CD4-positive, alpha-beta T cell (primary cell): ENCODE measurements at regions not wholly inside any gene's neighbourhood (a gene's known extent, or its start where the extent isn't known, plus 50 kb on each side); places are given as distances from the start of the nearest gene placed in this dataset.

Experiments used
- ATAC-seq: fragments of 200-7000 bp; cut with Tn5 transposase; one replicate; pipeline ENCODE4 v1.10.0; 2022; ENCODE audit warnings: mild to moderate bottlenecking; ENCODE audit not compliant: poor library complexity
- CTCF ChIA-PET: fragments of 350-600 bp; sonication (Branson Sonifier 250); formaldehyde crosslinking; loops from one replicate; lab custom pipeline; 2021; ENCODE audit warnings: antibody characterized with exemption, inconsistent platforms; lab: Charles Lee
- POLR2A ChIA-PET: fragments of 350-600 bp; sonication (Branson Sonifier 250); formaldehyde crosslinking; loops from one replicate; lab custom pipeline; 2021; ENCODE audit warnings: antibody characterized with exemption, inconsistent platforms; lab: Charles Lee
- DNase-seq, 14 experiments: peaks; one replicate each; pipeline ENCODE4 v3.0.0-alpha.2; 2013 to 2020; ENCODE audit warnings: mixed read lengths in 2 of 14
- H3K27ac ChIP-seq, 2 donors: one replicate each; pipeline versions ENCODE4 v1.5.1 to v1.7.0; 2013; ENCODE audit warnings: low read length in 2 of 2, low read depth in 1 of 2, mild to moderate bottlenecking in 1 of 2
- H3K27me3 ChIP-seq, 2 experiments: 1 replicate in 1 of 2; 2 replicates in 1 of 2; pipeline versions ENCODE4 v1.6.1 to v1.7.0; 2013; ENCODE audit warnings: low read length in 2 of 2, control low read depth in 1 of 2, mild to moderate bottlenecking in 1 of 2, moderate library complexity in 1 of 2; ENCODE audit not compliant: insufficient read depth in 2 of 2, control insufficient read depth in 1 of 2
- H3K36me3 ChIP-seq: one replicate; pipeline ENCODE4 v1.6.1; 2013; ENCODE audit warnings: low read length, control low read depth; ENCODE audit not compliant: insufficient read depth
- H3K4me1 ChIP-seq: one replicate; pipeline ENCODE4 v1.6.1; 2013; ENCODE audit warnings: low read length, control low read depth; ENCODE audit not compliant: insufficient read depth
- H3K4me3 ChIP-seq: one replicate; pipeline ENCODE4 v1.5.1; 2013; ENCODE audit warnings: mild to moderate bottlenecking, low read length, moderate library complexity
- H3K9me3 ChIP-seq, 2 experiments: 1 replicate in 1 of 2; 2 replicates in 1 of 2; pipeline versions ENCODE4 v1.6.1 to v1.7.0; 2013; ENCODE audit warnings: low read length in 2 of 2, mild to moderate bottlenecking in 2 of 2, control low read depth in 1 of 2, moderate library complexity in 1 of 2; ENCODE audit not compliant: control insufficient read depth in 1 of 2, insufficient read depth in 1 of 2
- H3K27ac Mint-ChIP-seq: one replicate; pipeline ENCODE4 v1.8.0; 2020; ENCODE audit warnings: mixed read lengths
- H3K27me3 Mint-ChIP-seq: one replicate; pipeline ENCODE4 v1.8.0; 2021; ENCODE audit warnings: mixed read lengths
- H3K36me3 Mint-ChIP-seq: one replicate; pipeline ENCODE4 v1.8.0; 2021; ENCODE audit warnings: low read depth, mixed read lengths
- H3K4me1 Mint-ChIP-seq: one replicate; pipeline ENCODE4 v1.8.0; 2021; ENCODE audit warnings: low read depth, mixed read lengths
- H3K4me3 Mint-ChIP-seq: one replicate; pipeline ENCODE4 v1.8.0; 2020; ENCODE audit warnings: mild to moderate bottlenecking, mixed read lengths
- H3K9me3 Mint-ChIP-seq: one replicate; pipeline ENCODE4 v1.8.0; 2020; ENCODE audit warnings: mixed read lengths
- intact Hi-C, 2 experiments: fragments of 100-400 bp; cut with DNase I in 1 of 2; cut with micrococcal nuclease in 1 of 2; formaldehyde crosslinking; loops; one replicate each; pipeline versions ENCODE4 v1.15.1 to v1.9.0; 2023 to 2025; cut with DNase I, micrococcal nuclease
- TF ChIP-seq, protein P1 (sequence below): fragments of 200-600 bp; IDR thresholded peaks from one replicate; pipeline ENCODE4 v1.8.0; 2022; ENCODE audit warnings: antibody characterized with exemption, mild to moderate bottlenecking

DNA sequence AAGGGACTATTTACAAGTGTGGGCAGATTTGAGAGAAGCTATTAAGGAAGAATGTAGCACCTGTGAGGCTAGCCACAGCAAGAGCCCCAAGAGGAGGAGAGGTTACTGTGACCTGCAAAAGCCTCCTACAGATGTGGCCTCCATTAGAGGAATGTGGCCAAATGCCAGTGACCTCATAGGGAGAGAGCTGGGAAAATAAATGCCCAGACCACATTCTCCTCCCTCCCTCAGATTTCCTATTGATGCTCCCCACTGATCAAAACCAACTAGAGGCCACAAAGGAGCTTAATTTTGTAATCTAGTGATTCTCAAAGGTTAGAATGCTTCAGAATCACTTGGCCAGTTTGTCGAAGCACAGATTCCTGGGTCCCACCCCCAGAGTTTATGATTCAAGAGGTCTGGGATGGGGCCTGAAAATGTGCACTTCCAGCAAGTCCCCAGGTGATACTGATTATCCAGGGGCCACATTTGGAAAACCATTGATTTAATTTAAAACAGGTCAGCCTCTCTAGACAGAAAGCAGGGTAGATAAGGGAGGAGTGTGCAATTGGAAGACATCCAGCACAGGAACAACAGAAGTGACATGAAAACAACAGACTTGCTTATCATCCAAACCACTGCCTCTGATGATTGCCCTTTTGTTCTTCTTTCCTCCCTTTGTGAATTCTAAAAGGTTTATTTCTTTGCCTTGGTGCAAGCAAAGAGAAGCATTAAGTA is 61.2 kb upstream of the RBBP8 start:
- POLR2A ChIA-PET = no interaction called here
- Histone ChIP-seq H3K4me1 (no peaks in the 10 kb centered on the region), H3K4me3 (no peak overlapping the region), H3K27me3 (no peaks in the 10 kb centered on the region), H3K36me3 (no peaks in the 10 kb centered on the region), H3K9me3 (no peaks in the 10 kb centered on the region), H3K27ac (no peak overlapping the region)
- H3K27ac Mint-ChIP-seq = no peak overlapping the region
- no peak overlapping the region for H3K4me3 Mint-ChIP-seq
- ATAC-seq = no peak
- no peaks in the 10 kb centered on the region for H3K4me1 Mint-ChIP-seq
- CTCF ChIA-PET = no interaction called here
- TF ChIP-seq, protein P1, sequence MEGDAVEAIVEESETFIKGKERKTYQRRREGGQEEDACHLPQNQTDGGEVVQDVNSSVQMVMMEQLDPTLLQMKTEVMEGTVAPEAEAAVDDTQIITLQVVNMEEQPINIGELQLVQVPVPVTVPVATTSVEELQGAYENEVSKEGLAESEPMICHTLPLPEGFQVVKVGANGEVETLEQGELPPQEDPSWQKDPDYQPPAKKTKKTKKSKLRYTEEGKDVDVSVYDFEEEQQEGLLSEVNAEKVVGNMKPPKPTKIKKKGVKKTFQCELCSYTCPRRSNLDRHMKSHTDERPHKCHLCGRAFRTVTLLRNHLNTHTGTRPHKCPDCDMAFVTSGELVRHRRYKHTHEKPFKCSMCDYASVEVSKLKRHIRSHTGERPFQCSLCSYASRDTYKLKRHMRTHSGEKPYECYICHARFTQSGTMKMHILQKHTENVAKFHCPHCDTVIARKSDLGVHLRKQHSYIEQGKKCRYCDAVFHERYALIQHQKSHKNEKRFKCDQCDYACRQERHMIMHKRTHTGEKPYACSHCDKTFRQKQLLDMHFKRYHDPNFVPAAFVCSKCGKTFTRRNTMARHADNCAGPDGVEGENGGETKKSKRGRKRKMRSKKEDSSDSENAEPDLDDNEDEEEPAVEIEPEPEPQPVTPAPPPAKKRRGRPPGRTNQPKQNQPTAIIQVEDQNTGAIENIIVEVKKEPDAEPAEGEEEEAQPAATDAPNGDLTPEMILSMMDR = no peak
- no peaks in the 10 kb centered on the region for H3K9me3 Mint-ChIP-seq
- DNase-seq = no peak
- H3K36me3 Mint-ChIP-seq = no peaks in the 10 kb centered on the region
- H3K27me3 Mint-ChIP-seq = peaks cover 10% of the 10 kb centered on the region
- intact Hi-C loops = no loop called here

DNA sequence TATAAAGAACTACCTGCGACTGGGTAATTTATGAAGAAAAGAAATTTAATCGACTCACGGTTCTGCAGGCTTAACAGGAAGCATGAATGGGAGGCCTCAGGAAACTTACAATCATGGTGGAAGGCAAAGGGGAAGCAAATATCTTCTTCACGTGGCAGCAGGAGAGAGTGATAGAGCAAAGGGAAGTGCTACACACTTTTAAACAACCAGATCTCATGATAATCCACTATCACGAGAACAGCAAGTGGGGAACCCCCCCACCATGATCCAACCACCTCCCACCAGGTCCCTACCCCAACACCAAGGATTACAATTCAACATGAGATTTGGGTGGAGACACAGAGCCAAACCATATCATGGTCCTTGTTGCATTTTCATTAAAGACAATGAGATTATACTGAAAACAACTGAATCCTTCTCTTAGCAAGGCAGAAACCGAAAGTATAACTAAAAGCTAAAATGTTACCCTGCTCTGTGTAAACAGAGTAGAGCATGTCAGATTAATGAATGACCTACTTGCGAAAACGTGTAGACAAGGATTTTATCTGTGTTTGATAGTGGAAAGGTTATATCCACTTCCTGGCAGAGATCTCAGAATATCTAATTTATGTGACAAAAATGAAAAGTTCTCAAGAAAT is 60.1 kb upstream of the RBBP8 start:
- H3K27ac ChIP-seq = no peak overlapping the region
- Mint-ChIP-seq H3K36me3 (no peaks in the 10 kb centered on the region), H3K4me1 (no peaks in the 10 kb centered on the region)

DNA sequence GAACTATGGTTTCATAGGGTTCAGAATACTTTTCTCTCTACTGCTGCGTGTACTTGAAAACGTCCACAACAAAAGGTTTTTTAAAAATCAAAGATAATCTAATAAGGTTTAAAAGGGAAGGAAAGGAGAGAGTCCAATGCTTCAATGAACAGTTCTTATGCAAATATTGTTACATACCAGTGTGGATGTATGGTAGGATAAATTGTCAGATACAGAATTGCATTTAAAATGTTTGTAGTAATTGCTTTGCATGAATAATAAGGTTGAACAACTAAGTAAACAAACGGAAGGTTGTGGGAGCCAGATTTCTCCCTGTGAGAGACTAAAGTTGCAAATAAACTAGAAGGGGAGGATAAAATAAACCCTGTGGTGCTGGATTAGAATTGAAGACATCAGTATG is 53.8 kb upstream of the RBBP8 start:
- Histone ChIP-seq H3K27me3 (no peaks in the 10 kb centered on the region), H3K9me3 (no peaks in the 10 kb centered on the region), H3K4me3 (no peak overlapping the region), H3K27ac (no peak overlapping the region), H3K4me1 (no peaks in the 10 kb centered on the region), H3K36me3 (no peaks in the 10 kb centered on the region)
- ATAC-seq (no peak), DNase-seq (no peak)
- Mint-ChIP-seq H3K4me3 (no peak overlapping the region), H3K36me3 (no peaks in the 10 kb centered on the region), H3K27ac (no peak overlapping the region), H3K4me1 (no peaks in the 10 kb centered on the region), H3K27me3 (peaks cover 4% of the 10 kb centered on the region), H3K9me3 (no peaks in the 10 kb centered on the region)
- TF ChIP-seq, protein P1 = no peak
- CTCF ChIA-PET = no interaction called here
- intact Hi-C loops = no loop called here
- POLR2A ChIA-PET = no interaction called here

More for the DNA sequence above, 60.1 kb upstream of the RBBP8 start:
- ChIA-PET POLR2A (no interaction called here), CTCF (no interaction called here)
- H3K4me1 ChIP-seq = no peaks in the 10 kb centered on the region
- no peak overlapping the region for H3K27ac Mint-ChIP-seq
- no peak overlapping the region for H3K4me3 ChIP-seq
- DNase-seq (peak in 1 of 14 experiments; percentile 19), ATAC-seq (no peak)
- peaks cover 6% of the 10 kb centered on the region for H3K27me3 Mint-ChIP-seq
- no peaks in the 10 kb centered on the region for H3K36me3 ChIP-seq
- no peaks in the 10 kb centered on the region for H3K9me3 Mint-ChIP-seq
- intact Hi-C loops = no loop called here
- TF ChIP-seq, protein P1 = no peak
- no peaks in the 10 kb centered on the region for H3K27me3 ChIP-seq
- no peaks in the 10 kb centered on the region for H3K9me3 ChIP-seq
- no peak overlapping the region for H3K4me3 Mint-ChIP-seq
